ENCODE measurements at regions not wholly inside any gene's neighbourhood (a gene's known extent, or its start where the extent isn't known, plus 50 kb on each side); places are given as distances from the start of the nearest gene placed in this dataset.
"Not testable (repeated sequence)": the region's sequence is repeated elsewhere in the genome, so short reads cannot be mapped to it uniquely, and the experiment has no call there.

- DNase-seq (ENCODE audit: low spot score); in situ Hi-C loops (cut with MboI; ENCODE audit: low pct_unique_long_range_greater_than_20kb, low sequenced_read_pairs, unreplicated experiment): not testable (repeated sequence)
Observed at GRCh38 chr15:20285696-20286300, 255.8 kb downstream of the GOLGA6L6 start.

- DNase-seq (ENCODE audit: low spot score); in situ Hi-C loops (cut with MboI; ENCODE audit: low pct_unique_long_range_greater_than_20kb, low sequenced_read_pairs, unreplicated experiment): not testable (repeated sequence)
Observed at GRCh38 chr15:20284891-20285535, 256.6 kb downstream of the GOLGA6L6 start.

- DNase-seq (ENCODE audit: low spot score); in situ Hi-C loops (cut with MboI; ENCODE audit: low pct_unique_long_range_greater_than_20kb, low sequenced_read_pairs, unreplicated experiment): not testable (repeated sequence)
Observed at GRCh38 chr15:20283651-20284050, 257.9 kb downstream of the GOLGA6L6 start.

- in situ Hi-C loops (cut with MboI; ENCODE audit: low pct_unique_long_range_greater_than_20kb, low sequenced_read_pairs, unreplicated experiment); DNase-seq (ENCODE audit: low spot score): not testable (repeated sequence)
Observed at GRCh38 chr15:20282491-20282943, 259.1 kb downstream of the GOLGA6L6 start.

- in situ Hi-C loops (cut with MboI; ENCODE audit: low pct_unique_long_range_greater_than_20kb, low sequenced_read_pairs, unreplicated experiment); DNase-seq (ENCODE audit: low spot score): not testable (repeated sequence)
Observed at GRCh38 chr15:20281567-20282275, 259.9 kb downstream of the GOLGA6L6 start.

GRCh38 chr15:20280933-20281463 is 260.6 kb downstream of the GOLGA6L6 start:
- TF ChIP-seq CTCF (IDR thresholded peaks at IDR 0.05; ENCODE audit: extremely low read depth, insufficient read depth, missing control alignments), result no peak
- DNase-seq (ENCODE audit: low spot score), result no peak
- in situ Hi-C loops (cut with MboI; ENCODE audit: low pct_unique_long_range_greater_than_20kb, low sequenced_read_pairs, unreplicated experiment), result no loop called here

- in situ Hi-C loops (cut with MboI; ENCODE audit: low pct_unique_long_range_greater_than_20kb, low sequenced_read_pairs, unreplicated experiment); DNase-seq (ENCODE audit: low spot score): not testable (repeated sequence)
Observed at GRCh38 chr15:20280141-20280932, 261.3 kb downstream of the GOLGA6L6 start.

- DNase-seq (ENCODE audit: low spot score); in situ Hi-C loops (cut with MboI; ENCODE audit: low pct_unique_long_range_greater_than_20kb, low sequenced_read_pairs, unreplicated experiment): not testable (repeated sequence)
Observed at GRCh38 chr15:20279056-20279455, 262.5 kb downstream of the GOLGA6L6 start.

GRCh38 chr15:20278376-20278775 is 263.2 kb downstream of the GOLGA6L6 start:
- in situ Hi-C loops (cut with MboI; ENCODE audit: low pct_unique_long_range_greater_than_20kb, low sequenced_read_pairs, unreplicated experiment); DNase-seq (ENCODE audit: low spot score): not testable (repeated sequence)

GRCh38 chr15:20277451-20277850 is 264.1 kb downstream of the GOLGA6L6 start:
- in situ Hi-C loops (cut with MboI; ENCODE audit: low pct_unique_long_range_greater_than_20kb, low sequenced_read_pairs, unreplicated experiment); DNase-seq (ENCODE audit: low spot score): not testable (repeated sequence)

GRCh38 chr15:20276312-20277114 is 265.1 kb downstream of the GOLGA6L6 start:
- in situ Hi-C loops (cut with MboI; ENCODE audit: low pct_unique_long_range_greater_than_20kb, low sequenced_read_pairs, unreplicated experiment); DNase-seq (ENCODE audit: low spot score): not testable (repeated sequence)

- in situ Hi-C loops (cut with MboI; ENCODE audit: low pct_unique_long_range_greater_than_20kb, low sequenced_read_pairs, unreplicated experiment); DNase-seq (ENCODE audit: low spot score): not testable (repeated sequence)
Observed at GRCh38 chr15:20275373-20275967, 266.1 kb downstream of the GOLGA6L6 start.
